ENCODE measurements at regions not wholly inside any gene's neighbourhood (a gene's known extent, or its start where the extent isn't known, plus 50 kb on each side); places are given as distances from the start of the nearest gene placed in this dataset.
A peak's percentile ranks its signal among the peaks of the same experiment; 100 is the strongest.
"Not testable (repeated sequence)": the region's sequence is repeated elsewhere in the genome, so short reads cannot be mapped to it uniquely, and the experiment has no call there.

DNA sequence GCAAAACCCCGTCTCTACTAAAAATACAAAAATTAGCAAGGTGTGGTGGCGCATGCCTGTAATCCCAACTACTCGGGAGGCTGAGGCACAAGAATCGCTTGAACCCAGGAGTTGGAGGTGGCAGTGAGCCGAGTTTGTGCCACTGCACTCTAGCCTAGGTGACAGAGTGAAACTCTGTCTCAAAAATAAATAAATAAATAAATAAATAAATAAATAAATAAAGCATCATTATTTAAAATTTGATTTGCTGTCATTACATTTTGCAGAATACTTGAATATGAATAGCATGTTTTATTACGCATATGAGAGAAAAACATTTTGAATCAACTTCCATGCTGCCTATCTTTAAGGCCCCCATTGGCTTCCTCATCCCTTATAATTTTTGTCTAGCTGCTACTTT, 53.4 kb upstream of the MED14 start:
- in situ Hi-C loops (cut with HindIII; ENCODE audit: low pct_ligation_motif_present, low sequenced_read_pairs); H3K27me3 ChIP-seq (replicated peaks); DNase-seq; H3K27ac ChIP-seq; H3K4me3 ChIP-seq (ENCODE audit: low read depth, low read length); H3K36me3 ChIP-seq (replicated peaks): not testable (repeated sequence)

DNA sequence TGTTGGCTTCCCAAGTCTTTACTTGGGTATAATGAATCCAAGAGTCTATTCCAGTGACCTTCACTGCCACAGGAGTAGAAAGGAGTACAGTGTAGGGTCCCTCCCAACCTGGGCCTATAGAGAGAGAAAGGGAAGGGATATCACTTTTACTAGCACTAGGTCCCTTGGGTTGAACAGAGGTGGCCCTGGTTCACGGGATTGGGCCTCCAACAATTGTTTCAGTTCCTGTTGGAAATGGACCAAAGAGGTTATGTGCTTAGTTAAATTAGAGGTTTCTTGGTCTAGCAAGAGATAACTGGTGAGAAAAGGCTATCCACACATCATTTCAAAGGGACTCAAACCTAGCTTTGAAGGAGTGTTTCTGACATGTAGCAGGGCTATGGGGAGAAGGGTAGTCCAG, 57.1 kb upstream of the MED14 start:
- DNase-seq, result no peak
- TF ChIP-seq, protein P1, sequence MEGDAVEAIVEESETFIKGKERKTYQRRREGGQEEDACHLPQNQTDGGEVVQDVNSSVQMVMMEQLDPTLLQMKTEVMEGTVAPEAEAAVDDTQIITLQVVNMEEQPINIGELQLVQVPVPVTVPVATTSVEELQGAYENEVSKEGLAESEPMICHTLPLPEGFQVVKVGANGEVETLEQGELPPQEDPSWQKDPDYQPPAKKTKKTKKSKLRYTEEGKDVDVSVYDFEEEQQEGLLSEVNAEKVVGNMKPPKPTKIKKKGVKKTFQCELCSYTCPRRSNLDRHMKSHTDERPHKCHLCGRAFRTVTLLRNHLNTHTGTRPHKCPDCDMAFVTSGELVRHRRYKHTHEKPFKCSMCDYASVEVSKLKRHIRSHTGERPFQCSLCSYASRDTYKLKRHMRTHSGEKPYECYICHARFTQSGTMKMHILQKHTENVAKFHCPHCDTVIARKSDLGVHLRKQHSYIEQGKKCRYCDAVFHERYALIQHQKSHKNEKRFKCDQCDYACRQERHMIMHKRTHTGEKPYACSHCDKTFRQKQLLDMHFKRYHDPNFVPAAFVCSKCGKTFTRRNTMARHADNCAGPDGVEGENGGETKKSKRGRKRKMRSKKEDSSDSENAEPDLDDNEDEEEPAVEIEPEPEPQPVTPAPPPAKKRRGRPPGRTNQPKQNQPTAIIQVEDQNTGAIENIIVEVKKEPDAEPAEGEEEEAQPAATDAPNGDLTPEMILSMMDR (IDR thresholded peaks at IDR 0.05; ENCODE audit: low read depth, low read length, missing control alignments), result no peak
- no peaks in the 10 kb centered on the region for H3K36me3 ChIP-seq (replicated peaks)
- no peak overlapping the region for H3K4me3 ChIP-seq (ENCODE audit: low read depth, low read length)
- no peaks in the 10 kb centered on the region for H3K27me3 ChIP-seq (replicated peaks)
- H3K27ac ChIP-seq, result no peak overlapping the region
- in situ Hi-C loops (cut with HindIII; ENCODE audit: low pct_ligation_motif_present, low sequenced_read_pairs), result no loop called here

DNA sequence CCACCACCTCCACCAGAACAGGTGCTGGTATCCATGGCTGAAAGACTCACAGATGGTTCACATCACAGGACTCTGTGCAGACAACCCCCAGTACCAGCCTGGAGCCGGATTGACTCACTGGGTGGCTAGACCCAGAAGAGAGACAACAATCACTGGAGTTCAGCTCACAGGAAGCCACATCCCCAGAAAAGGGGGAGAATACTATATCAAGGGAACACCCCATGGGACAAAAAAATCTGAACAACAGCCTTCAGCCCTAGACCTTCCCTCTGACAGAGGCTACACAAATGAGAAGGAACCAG, 59.4 kb upstream of the MED14 start:
- in situ Hi-C loops (cut with HindIII; ENCODE audit: low pct_ligation_motif_present, low sequenced_read_pairs); H3K36me3 ChIP-seq (replicated peaks); H3K4me3 ChIP-seq (ENCODE audit: low read depth, low read length); H3K27me3 ChIP-seq (replicated peaks): not testable (repeated sequence)
- DNase-seq, result peak; percentile 62
- H3K27ac ChIP-seq, result peak overlapping the region; percentile 87

DNA sequence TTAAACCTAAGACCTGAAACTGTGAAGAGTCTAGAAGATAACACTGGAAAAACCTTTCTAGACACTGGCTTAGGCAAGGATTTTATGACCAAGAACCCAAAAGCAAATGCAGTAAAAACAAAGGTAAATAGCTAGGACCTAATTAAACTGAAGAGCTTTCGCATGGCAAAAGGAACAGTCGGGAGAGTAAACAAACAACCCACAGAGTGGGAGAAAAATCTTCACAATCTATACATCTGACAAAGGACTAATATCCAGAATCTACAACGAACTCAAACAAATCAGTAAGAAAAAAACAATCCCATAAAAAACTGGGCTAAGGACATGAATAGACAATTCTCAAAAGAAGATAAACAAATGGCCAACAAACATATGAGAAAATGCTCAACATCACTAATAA, 64.4 kb upstream of the MED14 start:
- in situ Hi-C loops (cut with HindIII; ENCODE audit: low pct_ligation_motif_present, low sequenced_read_pairs); DNase-seq: not testable (repeated sequence)

DNA sequence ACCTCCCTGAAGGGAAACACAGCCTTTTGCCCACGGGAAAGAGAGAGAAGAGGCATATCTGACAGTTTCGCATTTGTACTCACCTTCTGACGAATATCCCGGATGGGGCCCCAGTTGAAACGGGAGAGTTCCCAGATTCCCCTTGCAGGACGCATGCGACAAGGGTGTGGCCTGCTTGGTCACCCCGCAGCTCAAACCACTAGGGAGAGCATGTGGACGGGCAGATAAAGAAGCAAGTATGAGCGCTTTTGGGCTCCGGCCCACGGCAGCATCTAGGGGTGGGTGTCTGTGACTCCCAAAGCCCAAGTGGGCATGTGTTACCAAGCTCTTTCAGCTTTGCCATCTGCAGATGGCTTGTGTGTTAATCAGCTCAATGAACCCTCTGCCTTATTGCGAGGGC, 70.1 kb upstream of the MED14 start:
- Histone ChIP-seq H3K27ac (no peak overlapping the region), H3K36me3 (replicated peaks) (no peaks in the 10 kb centered on the region), H3K27me3 (replicated peaks) (no peaks in the 10 kb centered on the region), H3K4me3 (ENCODE audit: low read depth, low read length) (no peak overlapping the region)
- TF ChIP-seq, protein P1 (IDR thresholded peaks at IDR 0.05; ENCODE audit: low read depth, low read length, missing control alignments), result no peak
- in situ Hi-C loops (cut with HindIII; ENCODE audit: low pct_ligation_motif_present, low sequenced_read_pairs), result no loop called here
- no peak for DNase-seq

More for the DNA sequence above, 64.4 kb upstream of the MED14 start:
- H3K27ac ChIP-seq; H3K36me3 ChIP-seq (replicated peaks); H3K27me3 ChIP-seq (replicated peaks); H3K4me3 ChIP-seq (ENCODE audit: low read depth, low read length): not testable (repeated sequence)

DNA sequence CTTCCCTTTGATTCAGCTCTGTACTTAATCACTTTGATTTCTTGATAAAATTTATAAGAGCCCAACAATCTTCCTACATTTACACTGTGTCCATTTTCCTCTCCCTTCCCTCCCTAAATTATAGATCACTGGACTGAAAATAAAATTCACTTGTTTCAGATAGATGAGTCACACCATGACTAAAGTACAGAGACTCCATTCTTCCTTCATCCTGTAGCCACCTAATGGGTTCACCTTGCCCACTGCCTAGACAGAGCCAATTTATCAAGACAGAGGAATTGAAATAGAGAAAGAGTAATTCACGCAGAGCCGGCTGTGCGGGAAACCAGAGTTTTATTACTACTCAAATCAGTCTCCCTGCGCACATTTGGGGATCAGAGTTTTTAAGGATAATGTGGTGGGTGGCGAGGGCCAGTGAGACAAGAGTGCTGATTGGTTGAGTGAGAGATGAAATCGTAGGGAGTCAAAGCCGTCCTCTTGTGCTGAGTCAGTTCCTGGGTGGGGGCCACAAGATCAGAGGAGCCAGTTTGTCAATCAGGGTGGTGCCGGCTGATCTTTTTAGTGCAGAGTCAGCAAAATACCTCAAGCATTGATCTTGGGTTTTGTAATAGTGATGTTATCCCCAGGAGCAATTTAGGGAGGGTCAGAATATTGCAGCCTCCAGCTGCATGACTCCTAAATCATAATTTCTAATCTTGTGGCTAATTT, 71.3 kb upstream of the MED14 start:
- Histone ChIP-seq H3K27me3 (replicated peaks) (no peaks in the 10 kb centered on the region), H3K27ac (no peak overlapping the region), H3K4me3 (ENCODE audit: low read depth, low read length) (no peak overlapping the region), H3K36me3 (replicated peaks) (no peaks in the 10 kb centered on the region)
- no peak for DNase-seq
- TF ChIP-seq, protein P1 (IDR thresholded peaks at IDR 0.05; ENCODE audit: low read depth, low read length, missing control alignments), result no peak
- in situ Hi-C loops (cut with HindIII; ENCODE audit: low pct_ligation_motif_present, low sequenced_read_pairs), result no loop called here

DNA sequence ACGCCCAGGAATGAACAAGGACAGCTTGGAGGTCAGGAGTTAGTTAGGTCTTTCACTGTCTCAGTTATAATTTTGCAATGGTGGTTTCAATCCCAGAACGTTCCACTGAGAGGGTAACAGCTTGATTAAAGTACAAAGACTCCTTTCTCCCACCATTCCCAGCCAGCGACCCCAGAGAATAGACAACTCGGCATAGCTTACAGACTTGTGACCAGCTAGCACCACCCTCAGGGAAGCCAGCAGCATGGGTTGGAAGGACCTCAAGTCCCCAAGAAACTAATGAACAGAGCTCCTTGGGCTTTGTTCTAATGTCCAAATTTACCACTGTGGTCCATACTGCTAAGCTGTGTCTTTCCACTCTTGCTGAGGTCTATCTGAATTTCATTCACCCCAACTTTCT, 72.0 kb upstream of the MED14 start:
- no peak overlapping the region for H3K4me3 ChIP-seq (ENCODE audit: low read depth, low read length)
- DNase-seq, result no peak
- in situ Hi-C loops (cut with HindIII; ENCODE audit: low pct_ligation_motif_present, low sequenced_read_pairs), result no loop called here
- H3K27ac ChIP-seq, result no peak overlapping the region
- no peaks in the 10 kb centered on the region for H3K36me3 ChIP-seq (replicated peaks)
- no peaks in the 10 kb centered on the region for H3K27me3 ChIP-seq (replicated peaks)
- TF ChIP-seq, protein P1 (IDR thresholded peaks at IDR 0.05; ENCODE audit: low read depth, low read length, missing control alignments), result no peak
